Right hindlimb (tissue), 1 donor: ENCODE measurements at regions not wholly inside any gene's neighbourhood (a gene's known extent, or its start where the extent isn't known, plus 50 kb on each side); places are given as distances from the start of the nearest gene placed in this dataset.

ENCODE experiments used
- DNase-seq: peaks from one replicate; pipeline ENCODE4 v3.0.0-alpha.2; 2018

DNA sequence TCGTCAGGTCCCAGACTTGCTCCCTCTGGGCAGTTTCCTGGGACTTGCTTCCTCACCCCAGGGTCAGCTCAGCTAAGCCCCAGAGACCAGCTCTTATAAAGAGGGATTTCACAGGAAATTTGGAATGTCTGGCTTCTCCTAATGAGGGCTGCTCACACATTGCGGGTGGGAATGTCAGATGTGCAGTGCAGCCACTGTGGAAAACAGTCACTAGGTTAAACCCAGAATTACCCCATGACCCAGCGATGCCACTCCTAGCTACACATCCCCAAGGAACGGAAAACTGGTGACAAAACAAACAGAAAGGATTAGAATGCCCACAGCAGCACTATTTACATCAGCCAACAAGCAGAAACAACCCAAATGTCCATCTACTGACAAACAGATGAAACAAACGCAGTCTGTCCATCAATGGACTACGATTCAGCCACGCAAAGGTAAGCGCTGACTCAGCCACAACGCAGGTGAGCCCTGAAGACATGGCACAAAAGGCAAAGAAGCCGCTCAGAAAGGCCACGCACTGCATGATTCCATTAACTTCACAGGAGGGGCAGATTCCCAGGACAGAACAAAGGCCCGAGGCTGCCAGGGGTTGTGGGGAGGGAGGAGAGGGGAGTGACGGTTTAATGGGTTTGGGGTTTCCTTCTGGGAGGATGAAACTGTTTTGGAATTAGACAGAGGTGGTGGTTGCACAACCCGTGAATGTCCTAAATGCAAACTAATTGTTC is 63.0 kb downstream of the NCOR2 start:
- DNase-seq: no peak

DNA sequence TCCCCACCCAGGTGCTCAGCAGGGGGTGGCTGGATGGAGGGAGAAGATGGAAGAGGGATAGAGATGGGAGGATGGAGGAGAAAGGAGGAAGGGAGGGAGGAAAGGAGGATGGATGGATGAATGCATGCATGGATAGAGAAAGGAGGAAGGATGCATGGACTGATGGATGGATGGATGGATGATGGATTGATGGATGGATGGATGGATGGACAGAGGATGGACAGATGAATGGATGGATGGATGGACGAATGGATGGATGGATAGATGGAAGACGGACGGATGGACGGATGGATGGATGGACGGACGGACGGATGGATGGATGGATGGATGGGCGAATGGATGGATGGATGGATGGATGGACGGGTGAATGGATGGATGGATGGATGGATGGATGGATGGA is 64.1 kb downstream of the NCOR2 start:
- DNase-seq: no peak

DNA sequence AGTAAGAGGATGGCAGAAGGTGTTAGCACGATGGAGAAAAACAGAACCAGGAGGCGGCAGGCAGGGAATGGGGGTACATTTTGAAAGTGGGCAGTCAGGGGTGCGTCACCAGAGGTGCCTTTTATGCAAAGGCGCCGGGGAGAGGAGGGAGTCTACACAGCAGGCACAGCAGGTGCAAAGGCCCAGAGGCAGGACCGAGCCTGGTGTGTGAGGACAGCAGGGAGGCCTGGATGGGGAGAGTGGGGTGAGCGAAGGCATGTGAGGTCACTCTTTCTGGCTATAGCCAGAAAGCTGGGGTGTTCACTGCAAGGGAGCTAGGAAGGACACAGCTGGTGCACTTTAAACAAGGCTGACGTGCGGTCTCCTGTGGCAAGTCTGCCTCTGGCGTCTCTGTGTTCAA is 65.0 kb downstream of the NCOR2 start:
- DNase-seq: no peak

DNA sequence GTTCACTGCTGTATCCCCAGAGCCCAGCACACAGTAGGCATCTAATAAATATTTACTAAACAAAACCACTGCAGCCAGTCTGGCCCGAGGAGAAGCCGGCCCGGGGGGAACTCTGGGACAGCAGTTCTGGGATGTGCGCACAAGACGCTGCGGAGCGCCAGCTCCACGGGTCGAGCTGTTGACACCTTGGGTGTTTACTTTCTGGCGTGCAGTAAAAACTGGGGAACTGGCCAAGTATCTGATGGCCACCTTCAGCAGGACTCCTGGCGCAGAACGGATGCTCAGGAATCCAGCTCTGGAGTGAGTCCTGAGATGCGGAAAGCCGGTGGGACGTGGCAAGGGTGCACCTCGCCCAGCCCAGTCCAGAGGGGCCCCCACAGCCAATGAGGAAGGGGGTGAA is 65.6 kb downstream of the NCOR2 start:
- no peak for DNase-seq

DNA sequence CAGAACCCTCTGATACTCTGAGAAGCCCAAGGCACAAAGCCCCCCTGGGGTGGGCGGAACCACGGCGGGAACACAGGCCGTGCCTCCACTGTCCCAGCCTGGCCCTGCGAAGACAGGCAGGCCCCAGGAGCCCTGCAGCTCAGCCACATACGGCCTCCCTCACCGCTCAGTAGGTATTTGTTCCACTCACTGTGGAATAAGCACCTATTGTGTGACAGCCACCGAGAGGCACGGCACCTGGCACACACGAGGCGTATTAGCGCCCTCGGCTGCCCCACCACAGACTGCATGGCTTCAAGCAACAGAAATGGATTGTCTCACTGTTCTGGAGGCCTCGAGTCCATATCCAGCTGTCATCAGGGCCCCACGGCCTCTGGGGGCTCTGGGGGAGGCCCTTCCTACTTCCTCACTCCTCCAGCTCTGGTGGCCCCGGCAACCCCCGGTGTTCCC is 66.3 kb downstream of the NCOR2 start:
- DNase-seq: no peak

DNA sequence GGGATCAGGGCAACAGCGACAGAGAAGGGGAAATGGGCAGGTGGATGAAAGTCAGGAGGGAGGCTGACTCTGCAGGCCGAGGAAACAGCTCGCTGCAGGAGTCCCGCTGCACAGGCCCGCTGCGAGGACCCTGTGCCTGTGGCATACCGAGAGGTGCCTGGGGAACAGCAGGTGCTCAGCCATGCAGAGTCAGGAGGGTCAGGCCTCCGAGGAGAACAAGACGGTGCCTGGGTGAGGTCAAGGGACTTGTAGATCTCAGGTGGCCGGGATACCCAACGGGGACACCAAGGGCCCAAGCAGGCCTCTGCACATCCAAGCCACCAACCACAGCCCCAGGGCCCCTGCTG is 67.5 kb downstream of the NCOR2 start:
- DNase-seq: no peak

DNA sequence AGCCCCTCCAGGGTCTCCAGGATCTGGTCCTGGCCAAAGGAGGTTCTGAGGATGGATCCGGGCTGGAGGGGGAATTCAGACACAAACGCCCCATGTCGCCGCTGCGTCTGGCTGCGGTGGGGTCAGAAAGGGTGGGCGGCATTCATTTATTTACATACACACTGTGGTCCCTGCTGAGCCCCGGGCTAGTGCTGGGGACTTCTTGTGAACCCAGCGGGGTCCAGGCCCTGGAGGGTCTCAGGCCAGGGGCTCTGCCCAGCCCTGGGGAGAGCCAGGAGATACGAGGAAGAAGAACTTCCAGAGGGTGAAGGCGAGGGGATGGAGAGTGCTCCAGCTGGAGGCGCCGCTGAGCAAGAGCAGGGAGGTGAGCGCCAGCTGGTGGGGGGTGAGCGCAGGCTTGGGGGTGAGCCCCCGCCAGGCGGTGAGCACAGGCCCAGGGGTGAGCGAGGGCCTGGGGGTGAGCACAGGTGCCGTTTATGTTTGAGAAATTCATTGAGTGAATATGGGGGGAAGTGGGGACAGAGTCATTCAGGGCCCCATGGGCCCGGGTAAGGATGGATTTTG is 68.1 kb downstream of the NCOR2 start:
- no peak for DNase-seq

DNA sequence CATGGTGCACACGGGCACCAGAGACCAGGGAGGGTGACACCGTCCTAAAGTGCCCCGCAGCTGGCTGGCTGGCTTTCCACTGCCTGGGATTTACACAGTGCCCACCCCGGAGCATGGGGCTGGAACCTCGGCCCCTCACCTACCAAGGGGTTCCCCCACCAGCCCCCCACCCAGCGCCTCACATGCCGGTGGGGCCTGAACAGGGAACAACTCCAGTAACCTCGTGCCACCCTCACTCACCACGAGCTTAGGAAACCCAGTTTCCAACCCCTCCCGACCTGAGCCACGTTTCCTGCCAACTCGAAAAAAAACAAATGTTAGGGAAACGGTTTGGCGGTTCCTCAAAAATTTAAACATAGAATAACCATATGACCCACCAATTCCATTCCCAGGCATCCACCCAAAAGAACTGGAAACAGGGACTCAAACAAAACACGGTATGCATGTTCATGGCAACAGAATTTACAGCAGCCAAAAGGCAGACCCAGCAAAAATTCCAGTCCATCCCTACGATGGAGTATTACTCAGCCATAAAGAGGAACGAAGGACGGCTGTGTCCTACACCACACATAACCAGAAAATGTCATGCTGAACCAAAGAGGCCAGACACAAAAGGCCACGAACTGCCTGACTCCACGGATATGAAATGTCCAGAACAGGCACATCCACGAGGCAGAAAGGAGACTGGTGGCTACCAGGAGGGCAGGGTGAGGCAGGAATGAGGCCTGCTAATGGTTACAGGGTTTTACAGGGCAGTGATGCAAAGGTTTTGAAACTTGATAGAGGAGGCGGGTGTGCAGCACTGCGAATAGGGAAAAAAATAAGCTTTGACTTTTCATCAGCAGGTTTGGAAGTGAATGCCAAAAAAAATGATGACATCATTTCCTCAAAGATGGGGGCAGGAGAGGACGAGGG is 68.9 kb downstream of the NCOR2 start:
- DNase-seq: peak; percentile 83

DNA sequence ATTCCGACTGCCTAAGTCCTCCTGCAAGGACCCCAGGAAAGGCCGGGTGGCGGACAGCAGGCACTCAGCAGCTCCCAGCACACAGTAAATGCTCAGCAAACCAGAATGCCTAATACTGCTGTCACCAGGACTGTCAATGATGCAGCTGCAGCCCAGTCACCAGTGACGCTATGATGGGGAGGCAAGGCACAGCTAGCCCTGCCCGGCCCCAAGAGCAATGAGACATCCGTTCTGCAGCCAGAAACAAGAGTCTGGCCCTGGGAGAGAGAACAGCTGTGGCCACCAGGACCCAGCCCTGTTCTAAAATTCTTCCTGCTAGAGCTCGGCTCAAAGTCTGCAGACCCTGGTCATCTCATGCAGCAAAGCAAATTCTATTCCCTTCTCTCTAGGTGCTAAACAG is 69.8 kb downstream of the NCOR2 start:
- peak; percentile 86 for DNase-seq

DNA sequence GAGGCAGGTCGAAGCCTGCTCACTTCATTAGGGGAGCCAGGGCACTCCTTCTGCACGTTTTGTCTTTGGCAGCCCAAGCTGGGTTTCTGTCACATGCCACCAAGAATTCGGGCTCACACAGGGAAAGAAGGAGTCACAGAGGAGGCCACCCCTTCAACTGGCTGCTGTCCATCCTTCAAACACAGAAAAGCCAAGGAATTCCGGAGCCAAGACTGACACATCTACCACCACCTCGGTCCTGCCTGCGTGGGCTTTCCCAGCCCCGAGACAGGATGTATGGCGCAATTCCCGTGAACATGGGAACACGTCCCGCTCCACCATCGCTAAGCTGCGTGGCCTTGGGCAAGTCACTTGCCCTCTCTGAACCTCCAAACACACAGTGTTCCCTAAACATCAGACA is 70.4 kb downstream of the NCOR2 start:
- no peak for DNase-seq

DNA sequence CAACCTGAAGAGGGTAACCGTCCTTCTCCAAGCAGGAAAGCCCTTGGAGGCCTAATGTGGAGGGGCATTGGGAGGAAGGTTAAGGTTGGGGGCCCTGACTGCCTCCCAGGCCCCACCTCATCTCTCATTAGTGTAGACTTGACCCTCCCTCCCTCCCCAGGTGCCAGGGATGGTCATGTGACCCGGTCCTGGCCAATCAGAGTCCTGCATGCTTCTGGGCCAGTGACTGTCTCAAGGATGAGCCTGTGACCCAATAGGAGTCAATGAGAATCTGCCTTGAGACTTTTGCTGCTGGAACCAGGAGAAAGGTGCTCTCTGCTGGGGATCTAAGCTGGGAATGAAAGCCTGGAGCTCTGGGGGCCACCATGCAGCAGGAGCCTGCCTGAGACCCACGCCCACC is 70.8 kb downstream of the NCOR2 start:
- no peak for DNase-seq

DNA sequence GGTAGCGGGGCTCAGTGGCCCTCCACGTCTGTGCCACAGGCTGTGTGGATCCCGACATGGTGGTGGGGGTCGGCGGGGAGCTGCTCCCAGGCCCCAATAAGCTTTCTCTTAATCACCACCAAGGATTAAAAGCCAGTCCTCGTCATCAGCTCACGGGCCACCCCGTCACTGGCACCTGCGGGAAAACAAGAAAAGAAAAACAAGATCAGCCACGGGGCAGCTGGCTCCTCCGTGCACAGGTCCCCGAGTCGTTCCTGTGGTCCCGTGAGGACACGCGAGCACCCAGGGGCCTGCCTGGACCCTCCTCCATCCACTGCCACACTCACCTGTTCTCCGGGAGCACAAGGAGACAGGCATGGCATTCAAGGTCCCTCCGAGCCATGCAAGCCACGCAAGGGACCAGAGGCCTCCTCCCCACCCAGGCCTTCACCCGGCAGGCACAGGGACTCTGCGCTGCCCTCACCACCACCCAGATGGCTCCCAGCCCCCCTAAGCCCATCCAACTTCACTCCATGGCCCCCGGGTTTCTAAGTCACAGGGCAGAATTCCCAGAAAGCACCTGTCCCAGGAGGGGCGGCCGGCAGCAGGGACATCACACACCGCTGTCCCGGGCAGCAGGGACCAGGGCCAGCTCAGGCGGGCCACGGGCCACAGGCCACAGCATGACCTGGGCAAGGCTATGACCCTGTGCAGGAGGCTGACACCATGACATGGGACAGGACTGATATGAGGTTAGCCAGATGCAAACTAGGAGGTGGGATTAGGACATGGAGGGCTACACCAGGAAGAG is 72.0 kb downstream of the NCOR2 start:
- DNase-seq: no peak

DNA sequence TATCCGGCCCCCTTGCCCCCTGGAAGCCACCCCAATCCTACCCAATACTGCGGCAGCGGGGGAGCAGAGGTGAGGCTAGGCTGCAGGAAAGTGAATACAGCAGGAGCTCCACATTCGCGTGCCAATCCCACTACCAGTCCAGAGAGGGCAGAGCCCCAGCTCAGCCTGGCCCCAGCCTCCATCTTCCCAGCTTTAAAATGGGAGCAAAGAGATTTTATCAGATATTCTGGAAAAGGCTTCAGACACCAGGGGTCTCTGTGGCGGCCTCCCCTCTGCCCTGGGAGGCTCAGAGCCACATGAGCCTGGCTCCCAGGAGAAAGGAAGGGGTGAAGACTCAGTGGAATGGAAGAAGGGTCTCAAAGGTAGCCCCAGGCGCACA is 72.7 kb downstream of the NCOR2 start:
- DNase-seq: no peak

DNA sequence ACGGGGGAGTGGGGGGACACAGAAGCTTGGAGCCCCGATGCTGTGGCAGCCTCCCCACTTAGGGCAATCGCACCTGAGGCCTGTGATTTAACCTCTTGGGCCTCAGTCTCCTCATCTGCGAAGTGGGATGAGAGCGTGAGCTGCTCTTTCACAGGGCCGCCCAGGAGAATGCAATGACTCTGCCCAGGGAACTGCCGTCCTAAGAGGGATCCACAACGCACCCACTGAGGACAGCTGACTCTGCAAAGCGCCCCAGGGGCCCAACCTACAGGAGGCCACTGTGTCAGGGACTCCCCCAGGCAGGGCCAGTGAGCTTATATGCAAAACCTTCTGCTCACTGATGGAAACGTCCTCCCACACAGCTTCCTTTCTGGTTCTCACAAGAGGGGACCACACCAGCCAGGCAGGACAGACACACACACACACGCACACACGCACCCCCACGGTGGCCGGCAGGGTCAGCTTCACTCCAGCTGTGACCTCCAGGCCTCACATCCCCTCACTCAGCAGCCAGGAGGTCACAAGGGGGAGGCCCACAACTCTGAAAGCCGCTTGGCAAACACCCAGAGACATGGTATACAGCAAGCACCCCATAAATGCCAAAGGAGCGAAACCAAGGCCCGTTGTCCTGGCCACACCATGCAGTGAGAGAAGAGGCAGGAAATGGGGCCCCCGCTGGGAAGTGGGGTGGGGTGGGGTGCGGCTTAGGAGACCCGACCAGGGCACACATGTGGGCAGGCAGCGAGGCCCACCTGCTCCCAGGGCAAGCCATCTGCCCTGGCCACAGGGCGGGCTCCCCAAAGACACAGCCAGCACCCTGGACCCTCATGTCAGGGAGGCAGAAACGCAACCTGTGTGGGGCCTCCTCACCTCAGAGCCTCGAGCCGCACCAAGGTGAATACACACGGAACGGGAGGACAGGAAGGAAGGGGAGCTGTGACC is 73.3 kb downstream of the NCOR2 start:
- DNase-seq: no peak

DNA sequence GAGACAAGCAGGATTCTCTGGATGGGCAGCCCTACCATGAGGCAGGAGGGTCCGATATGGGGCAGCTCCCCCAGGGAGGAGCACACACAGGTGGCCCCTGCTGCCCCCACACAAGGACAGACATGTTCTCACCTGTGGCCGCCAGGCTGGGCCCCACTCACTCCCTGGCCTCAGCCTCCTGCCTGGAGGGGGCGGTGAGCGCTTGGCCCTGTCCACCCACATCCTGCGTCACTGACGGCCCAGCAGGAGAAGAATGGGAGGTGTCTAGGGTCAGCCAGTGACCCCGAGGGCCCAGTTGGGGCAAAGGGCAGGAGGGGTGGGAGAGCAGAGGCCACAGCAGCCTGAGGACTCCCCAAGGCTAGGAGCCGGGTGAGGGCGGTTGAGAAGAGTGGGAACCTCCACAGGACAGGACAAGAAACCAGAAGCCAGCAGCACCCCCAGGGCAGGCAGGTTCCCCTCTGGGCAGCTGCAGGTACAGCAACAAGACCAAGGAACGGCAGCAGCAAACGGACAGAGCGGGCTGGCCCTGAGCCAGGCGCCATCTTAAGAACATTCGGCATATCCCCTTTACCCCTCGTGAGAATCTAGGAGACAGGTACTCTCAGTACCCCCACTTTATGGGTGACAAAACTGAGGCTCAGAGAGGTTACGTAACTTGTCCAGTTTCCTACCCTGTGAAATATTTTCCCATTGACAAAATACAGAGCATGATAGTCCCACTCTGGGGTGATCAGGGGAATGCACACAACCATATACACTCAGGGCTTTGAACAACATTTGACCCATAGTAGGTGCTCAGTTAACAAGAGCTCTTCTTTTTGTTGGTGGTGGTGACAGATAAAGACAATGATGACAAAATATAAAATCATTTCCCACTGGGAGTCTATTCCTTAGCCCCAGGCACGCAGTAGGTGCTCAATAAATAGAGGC is 74.3 kb downstream of the NCOR2 start:
- no peak for DNase-seq

DNA sequence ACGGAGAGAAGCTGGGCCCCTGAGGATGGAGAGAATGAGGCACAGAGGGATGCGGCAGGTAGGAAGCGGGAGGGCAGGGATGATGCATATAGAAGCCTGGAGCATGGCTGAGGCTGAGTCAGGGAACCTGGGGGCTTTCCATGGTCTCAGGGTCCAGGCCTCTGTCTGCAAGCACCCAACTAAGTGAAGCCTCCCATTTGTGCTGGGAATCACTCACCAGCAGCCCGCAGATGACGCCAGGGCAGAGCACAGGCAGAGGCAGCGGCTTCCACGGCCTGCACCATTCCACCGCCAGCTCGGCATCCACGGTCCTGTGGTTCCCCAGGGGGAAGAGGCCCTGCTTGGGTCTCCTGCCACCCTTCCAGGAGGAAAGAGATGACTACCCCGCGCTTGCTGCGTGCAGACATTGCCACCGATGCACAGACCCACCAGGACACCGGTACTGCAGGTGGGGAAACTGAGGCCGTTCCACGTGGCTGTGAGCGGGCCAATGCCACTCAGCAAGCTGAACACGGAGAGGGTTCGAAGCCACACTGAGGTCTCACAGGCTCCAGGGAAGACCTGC is 75.5 kb downstream of the NCOR2 start:
- no peak for DNase-seq

DNA sequence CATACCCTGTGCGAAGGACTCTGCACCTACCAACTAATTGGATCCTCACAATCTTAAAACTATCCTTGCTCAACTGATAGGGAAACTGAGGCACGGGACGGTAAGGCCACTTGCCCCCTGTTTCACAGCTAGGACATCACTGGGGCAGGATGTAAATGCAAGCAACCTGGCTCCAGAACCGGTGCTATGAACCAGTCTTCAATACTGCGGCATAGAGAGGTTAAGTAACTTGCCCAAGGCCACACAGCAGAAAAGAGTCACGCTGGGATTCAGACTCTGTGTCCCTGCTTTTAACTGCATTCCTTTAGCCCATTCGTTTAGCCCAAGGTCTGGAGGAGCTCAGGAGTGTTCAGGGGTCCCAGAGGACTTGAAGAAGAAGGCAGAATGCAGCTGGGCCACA is 76.1 kb downstream of the NCOR2 start:
- DNase-seq: no peak

DNA sequence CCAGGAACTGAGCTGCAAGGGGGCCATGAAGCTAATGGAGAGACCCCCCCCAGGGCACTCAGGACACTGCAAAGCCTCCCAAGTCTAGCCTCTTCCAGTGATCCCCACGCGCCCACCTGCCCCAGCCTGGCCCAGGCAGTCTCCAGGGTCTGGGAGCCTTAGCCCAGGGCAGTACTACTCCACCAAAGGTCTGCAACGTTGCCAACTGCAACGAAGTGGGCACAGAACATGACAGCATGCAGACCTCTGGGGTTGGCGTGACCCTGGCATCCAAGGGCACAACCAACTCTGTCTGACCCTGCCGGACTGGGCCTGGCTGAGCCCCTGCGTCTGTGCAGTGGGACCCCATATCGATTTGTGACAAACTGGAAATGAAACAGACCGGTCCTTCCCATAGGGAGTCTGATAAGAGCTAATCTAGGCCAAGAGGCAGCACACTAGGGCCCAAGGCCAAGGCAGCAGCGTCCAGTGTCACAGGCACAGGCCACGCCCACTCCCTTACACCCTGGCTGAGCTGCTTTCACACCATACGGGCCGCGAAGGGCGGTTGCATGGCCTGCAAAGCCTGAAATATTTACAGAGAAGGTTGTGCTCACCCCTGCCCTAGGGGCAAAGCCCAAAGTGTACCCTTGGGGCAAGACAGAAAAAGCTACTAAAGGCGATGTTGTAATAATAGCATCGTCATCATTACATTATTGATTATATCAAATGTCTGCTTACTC is 76.7 kb downstream of the NCOR2 start:
- DNase-seq: no peak

DNA sequence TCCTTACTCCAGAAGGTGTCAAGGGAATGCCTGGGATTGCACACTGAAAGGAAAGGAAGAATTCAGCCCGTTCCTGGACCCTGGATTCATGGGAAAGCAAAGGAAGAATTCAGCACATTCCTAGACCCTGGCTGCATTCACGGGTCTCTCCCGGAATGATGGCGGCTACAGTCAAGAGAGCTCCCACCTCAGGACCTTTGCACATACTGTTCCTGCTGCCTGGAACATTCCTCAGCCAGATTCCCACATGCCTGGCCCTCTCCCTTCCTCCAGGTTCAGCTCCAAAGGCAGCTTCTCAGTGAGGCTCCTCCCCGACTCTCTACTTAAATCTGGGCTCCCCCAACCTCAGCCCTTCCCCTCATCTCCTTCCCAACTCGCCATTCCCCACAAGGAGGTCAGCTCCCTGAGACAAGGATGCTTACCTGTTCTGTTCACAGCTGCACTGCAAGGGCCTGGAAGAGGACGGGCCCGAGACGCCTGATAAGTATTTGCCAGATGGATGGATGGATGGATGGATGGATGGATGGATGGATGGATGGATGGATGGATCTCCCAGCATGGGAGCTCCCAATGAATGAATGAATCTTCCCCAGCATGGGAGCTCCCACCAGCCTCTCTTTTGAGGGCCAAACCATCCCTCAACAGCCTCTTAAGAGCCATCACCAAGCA is 77.4 kb downstream of the NCOR2 start:
- DNase-seq: no peak
